Common myeloid progenitor, CD34-positive (primary cell): ENCODE measurements at regions not wholly inside any gene's neighbourhood (a gene's known extent, or its start where the extent isn't known, plus 50 kb on each side); places are given as distances from the start of the nearest gene placed in this dataset.
"Not testable (repeated sequence)": the region's sequence is repeated elsewhere in the genome, so short reads cannot be mapped to it uniquely, and the experiment has no call there.

ENCODE experiments used
- CTCF ChIA-PET: fragments of 350-600 bp; sonication (Branson Sonifier 250); formaldehyde crosslinking; loops from one replicate; lab custom pipeline; 2021; ENCODE audit warnings: antibody characterized with exemption; lab: Charles Lee
- POLR2A ChIA-PET: fragments of 350-600 bp; sonication (Branson Sonifier 250); formaldehyde crosslinking; loops from one replicate; lab custom pipeline; 2021; ENCODE audit warnings: antibody characterized with exemption; lab: Charles Lee
- DNase-seq, 3 donors: peaks; one replicate each; pipeline versions ENCODE4 v3.0.0 to v3.0.0-alpha.2; 2013
- H3K27ac ChIP-seq, 2 experiments: 1 replicate in 1 of 2; 2 replicates in 1 of 2; pipeline ENCODE4 v1.7.0; 2013; ENCODE audit warnings: inconsistent platforms in 2 of 2, low read length in 2 of 2, mild to moderate bottlenecking in 2 of 2, low read depth in 1 of 2, moderate library complexity in 1 of 2; ENCODE audit not compliant: severe bottlenecking in 2 of 2, insufficient read depth in 1 of 2, poor library complexity in 1 of 2
- H3K27me3 ChIP-seq, 5 experiments: replicated peaks in 2 of 5; 1 replicate in 3 of 5; 2 replicates in 2 of 5; pipeline versions ENCODE4 v1.6.1 to v1.7.0; 2013; ENCODE audit warnings: low read length in 4 of 5, mild to moderate bottlenecking in 2 of 5, moderate library complexity in 2 of 5, inconsistent platforms in 1 of 5; ENCODE audit not compliant: insufficient read depth in 5 of 5, control insufficient read depth in 4 of 5
- H3K36me3 ChIP-seq, 4 experiments: 1 replicate in 2 of 4; 2 replicates in 2 of 4; pipeline versions ENCODE4 v1.6.1 to v1.7.0; 2013; ENCODE audit warnings: low read length in 3 of 4, control low read depth in 1 of 4, mild to moderate bottlenecking in 1 of 4; ENCODE audit not compliant: control insufficient read depth in 4 of 4, insufficient read depth in 4 of 4
- H3K4me1 ChIP-seq, 4 experiments: 1 replicate in 3 of 4; 2 replicates in 1 of 4; pipeline versions ENCODE4 v1.6.1 to v1.7.1; 2013; ENCODE audit warnings: low read length in 3 of 4, mild to moderate bottlenecking in 3 of 4, control low read depth in 1 of 4, inconsistent platforms in 1 of 4, moderate library complexity in 1 of 4; ENCODE audit not compliant: control insufficient read depth in 4 of 4, insufficient read depth in 4 of 4; ENCODE audit errors: control extremely low read depth in 1 of 4
- H3K4me3 ChIP-seq, 7 experiments: 1 replicate in 4 of 7; 2 replicates in 3 of 7; pipeline versions ENCODE4 v1.5.1 to v1.7.0; 2013; ENCODE audit warnings: mild to moderate bottlenecking in 7 of 7, low read length in 6 of 7, moderate library complexity in 6 of 7, inconsistent platforms in 2 of 7, low read depth in 2 of 7, control low read depth in 1 of 7; ENCODE audit not compliant: insufficient read depth in 4 of 7, control insufficient read depth in 1 of 7; ENCODE audit errors: extremely low read depth in 1 of 7
- H3K9me3 ChIP-seq, 5 experiments: 1 replicate in 4 of 5; 2 replicates in 1 of 5; pipeline versions ENCODE4 v1.6.1 to v1.7.1; 2013; ENCODE audit warnings: low read length in 4 of 5, mild to moderate bottlenecking in 2 of 5, inconsistent platforms in 1 of 5, low read depth in 1 of 5, moderate library complexity in 1 of 5; ENCODE audit not compliant: control insufficient read depth in 4 of 5, insufficient read depth in 2 of 5; ENCODE audit errors: control extremely low read depth in 1 of 5
- WGBS: methylation state at CpG from one replicate; pipeline ENCODE4 v1.1.5; 2013; ENCODE audit not compliant: insufficient coverage; 5-methylcytosine and 5-hydroxymethylcytosine counted together

DNA sequence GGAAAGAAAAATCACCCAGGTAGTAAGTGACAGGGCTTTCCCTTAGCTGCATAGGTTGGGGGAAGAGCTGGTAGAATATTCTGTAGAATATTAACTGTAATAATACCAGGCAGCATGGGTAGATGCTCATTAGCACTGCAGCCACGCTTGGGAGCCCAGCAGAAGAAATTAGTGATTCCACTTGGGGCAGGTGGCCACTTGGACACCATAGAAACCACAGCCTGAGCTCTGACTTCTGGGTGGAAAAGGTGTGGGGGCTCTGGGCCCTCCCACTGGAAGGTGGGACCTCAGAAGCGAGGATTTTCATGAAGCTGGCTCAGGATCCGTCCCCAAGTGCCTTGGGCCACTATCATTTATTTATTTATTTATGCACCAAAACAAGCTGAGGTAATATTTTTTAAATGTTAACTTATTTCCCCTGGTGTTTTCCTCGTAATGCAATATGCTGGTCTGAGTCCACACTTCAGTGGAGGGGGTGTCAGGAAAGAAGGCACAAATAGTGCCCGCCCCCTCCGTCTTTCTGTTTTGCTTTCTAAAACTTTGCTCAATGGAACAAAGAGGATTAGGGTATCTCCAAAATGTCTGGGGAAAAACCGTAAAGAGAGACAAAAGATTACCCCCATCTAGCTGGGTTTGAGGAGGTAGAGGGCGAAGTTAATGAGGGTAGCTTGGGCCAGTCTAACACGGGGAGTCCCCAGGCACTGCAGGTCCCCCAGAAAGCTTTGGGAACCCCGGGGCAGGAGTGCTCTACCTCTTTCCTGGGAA is 75.2 kb upstream of the GADD45A start:
- DNase-seq, result no peak
- ChIA-PET POLR2A (no interaction called here), CTCF (interaction anchor here (1.4 to 1.6 kb wide), 2 partner anchors 16 to 151 kb away, joined by 3 read pairs; no protein-coding TSS in a partner anchor)
- H3K27ac ChIP-seq, result no peak overlapping the region
- no peak overlapping the region for H3K4me3 ChIP-seq
- peaks cover 0 to 3% (median 0%) of the 10 kb centered on the region in 4 experiments for H3K4me1 ChIP-seq
- no peaks in the 10 kb centered on the region for H3K36me3 ChIP-seq
- no peaks in the 10 kb centered on the region for H3K27me3 ChIP-seq
- 100% methylated on average over 8 of the region's 10 CpGs for WGBS
- no peaks in the 10 kb centered on the region for H3K9me3 ChIP-seq

DNA sequence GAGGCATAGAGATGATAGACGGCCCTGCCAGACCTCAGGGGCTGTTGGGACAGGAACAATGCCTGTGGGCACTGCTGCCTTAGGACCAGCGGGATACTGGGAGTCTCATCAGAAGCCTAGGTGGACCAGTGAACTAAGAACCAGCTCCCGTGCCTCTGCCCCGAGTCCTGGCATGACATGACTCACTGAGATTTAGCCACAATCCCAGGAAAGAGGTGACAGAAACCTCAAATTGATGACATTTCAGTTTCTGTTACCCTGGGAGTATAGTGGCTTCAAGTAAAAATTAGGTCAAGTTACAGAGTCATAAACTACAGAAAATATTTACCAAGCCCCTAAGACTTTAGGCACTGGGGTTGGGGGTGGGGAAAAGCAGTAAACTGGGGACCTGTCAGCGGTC is 74.6 kb upstream of the GADD45A start:
- Histone ChIP-seq H3K27me3 (no peaks in the 10 kb centered on the region), H3K27ac (no peak overlapping the region), H3K4me1 (peaks cover 0 to 3% (median 0%) of the 10 kb centered on the region in 4 experiments), H3K9me3 (no peaks in the 10 kb centered on the region), H3K36me3 (no peaks in the 10 kb centered on the region), H3K4me3 (no peak overlapping the region)
- no peak for DNase-seq
- POLR2A ChIA-PET, result no interaction called here
- CTCF ChIA-PET, result interaction anchor here (1.6 kb wide), 1 partner anchor 150 kb away, joined by 3 read pairs; no protein-coding TSS in a partner anchor
- 90% methylated on average over 5 of the region's 5 CpGs for WGBS

DNA sequence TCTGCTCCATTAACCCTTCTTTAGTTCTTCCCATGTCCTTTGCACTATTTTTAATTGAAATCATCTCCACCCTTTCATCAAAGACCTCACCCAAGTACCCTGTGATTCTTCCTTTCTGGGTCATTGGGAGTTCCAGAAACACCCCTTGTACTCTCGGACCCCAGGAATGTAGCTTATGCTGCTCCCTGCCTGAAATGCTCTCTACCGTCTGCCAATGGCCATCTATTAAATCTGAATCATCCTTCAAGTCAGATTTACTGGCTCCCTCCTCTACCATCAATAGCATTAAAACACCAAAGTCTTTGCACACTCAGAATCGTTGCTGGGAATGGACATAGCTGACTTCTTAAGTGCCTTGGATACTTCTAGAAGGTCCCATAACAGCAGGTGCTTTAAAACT is 73.2 kb upstream of the GADD45A start:
- Histone ChIP-seq H3K9me3 (no peaks in the 10 kb centered on the region), H3K27ac (no peak overlapping the region), H3K36me3 (no peaks in the 10 kb centered on the region), H3K4me3 (no peak overlapping the region), H3K4me1 (peaks cover 0 to 3% (median 0%) of the 10 kb centered on the region in 4 experiments), H3K27me3 (no peaks in the 10 kb centered on the region)
- no peak for DNase-seq
- CTCF ChIA-PET, result no interaction called here
- POLR2A ChIA-PET, result no interaction called here
- 100% methylated on average over 1 of the region's 3 CpGs for WGBS

DNA sequence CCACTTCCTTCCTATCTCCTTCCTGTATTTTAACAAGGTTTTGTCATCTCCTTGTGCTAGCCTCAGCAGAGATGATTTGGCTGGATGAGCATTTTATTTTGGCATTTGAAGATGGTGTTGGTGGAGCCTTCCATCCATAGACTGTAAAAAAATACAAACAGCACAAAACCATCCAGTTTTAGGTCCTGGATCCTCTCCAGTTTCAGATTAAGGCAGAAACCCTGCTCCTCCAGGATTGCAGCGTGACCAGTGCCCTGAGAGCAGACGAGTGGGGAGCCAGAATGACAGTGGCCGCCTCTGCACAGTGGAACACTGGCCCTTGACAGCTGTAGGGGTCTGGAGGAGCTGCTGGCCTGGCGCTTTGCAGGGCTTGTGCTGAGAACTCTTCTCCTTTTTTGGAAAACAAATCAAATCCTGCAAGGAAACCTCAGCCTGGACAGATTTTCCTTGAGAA is 72.2 kb upstream of the GADD45A start:
- H3K27me3 ChIP-seq, result no peaks in the 10 kb centered on the region
- H3K9me3 ChIP-seq, result no peaks in the 10 kb centered on the region
- H3K36me3 ChIP-seq, result no peaks in the 10 kb centered on the region
- CTCF ChIA-PET, result no interaction called here
- POLR2A ChIA-PET, result no interaction called here
- WGBS, result 100% methylated on average over 2 of the region's 4 CpGs
- no peak for DNase-seq
- H3K27ac ChIP-seq, result no peak overlapping the region
- H3K4me3 ChIP-seq, result no peak overlapping the region
- peaks cover 0 to 3% (median 0%) of the 10 kb centered on the region in 4 experiments for H3K4me1 ChIP-seq

DNA sequence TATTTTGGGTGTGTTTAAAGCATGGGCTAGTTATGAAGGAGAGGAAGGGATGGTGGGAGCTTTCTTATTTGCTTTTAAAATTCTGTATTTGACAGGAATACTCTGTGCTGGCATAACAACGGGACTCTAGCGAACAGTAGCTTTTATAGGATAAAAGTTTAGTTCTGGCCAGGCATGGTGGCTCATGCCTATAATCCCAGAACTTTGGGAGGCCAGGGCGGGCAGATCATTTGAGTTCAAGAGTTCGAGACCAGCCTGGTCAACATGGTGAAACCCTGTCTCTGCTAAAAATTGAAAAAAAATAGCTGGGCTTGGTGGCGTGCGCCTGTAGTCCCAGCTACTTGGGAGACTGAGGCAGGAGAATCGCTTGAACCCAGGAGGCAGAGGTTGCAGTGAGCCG is 71.5 kb upstream of the GADD45A start:
- H3K4me1 ChIP-seq, H3K4me3 ChIP-seq, H3K36me3 ChIP-seq, H3K27ac ChIP-seq, POLR2A ChIA-PET, H3K9me3 ChIP-seq, DNase-seq, H3K27me3 ChIP-seq: not testable (repeated sequence)
- CTCF ChIA-PET, result interaction anchor here (0.7 kb wide), 1 partner anchor 92 kb away, joined by 3 read pairs; no protein-coding TSS in a partner anchor
- WGBS, result 96% methylated on average over 8 of the region's 8 CpGs

DNA sequence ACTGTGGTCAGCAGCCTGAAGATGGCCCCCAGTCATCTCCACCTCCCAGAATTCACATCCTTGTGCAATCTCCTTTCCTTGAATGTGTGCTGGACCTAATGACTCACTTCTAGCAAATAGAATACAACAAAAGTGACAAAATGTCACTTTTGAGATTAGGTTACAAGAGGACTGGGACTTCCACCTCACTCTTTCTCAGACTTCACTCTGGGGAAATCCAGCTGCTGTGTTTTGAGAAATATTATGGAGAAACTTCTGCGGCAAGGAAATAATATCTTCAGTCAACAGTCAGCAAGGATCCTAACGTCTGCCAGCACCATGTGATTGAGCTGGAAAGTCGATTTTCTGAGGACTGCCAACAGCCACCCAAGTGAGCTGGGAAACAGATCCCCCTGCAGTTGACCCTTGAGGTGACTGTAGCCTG is 70.5 kb upstream of the GADD45A start:
- H3K4me3 ChIP-seq, result no peak overlapping the region
- POLR2A ChIA-PET, result no interaction called here
- no peaks in the 10 kb centered on the region for H3K9me3 ChIP-seq
- no peak overlapping the region for H3K27ac ChIP-seq
- peaks cover 0 to 3% (median 1%) of the 10 kb centered on the region in 4 experiments for H3K4me1 ChIP-seq
- CTCF ChIA-PET, result interaction anchor here (1.6 kb wide), 1 partner anchor 53 kb away, joined by 4 read pairs; no protein-coding TSS in a partner anchor
- no peaks in the 10 kb centered on the region for H3K36me3 ChIP-seq
- 89% methylated on average over 2 of the region's 3 CpGs for WGBS
- no peak for DNase-seq
- no peaks in the 10 kb centered on the region for H3K27me3 ChIP-seq

DNA sequence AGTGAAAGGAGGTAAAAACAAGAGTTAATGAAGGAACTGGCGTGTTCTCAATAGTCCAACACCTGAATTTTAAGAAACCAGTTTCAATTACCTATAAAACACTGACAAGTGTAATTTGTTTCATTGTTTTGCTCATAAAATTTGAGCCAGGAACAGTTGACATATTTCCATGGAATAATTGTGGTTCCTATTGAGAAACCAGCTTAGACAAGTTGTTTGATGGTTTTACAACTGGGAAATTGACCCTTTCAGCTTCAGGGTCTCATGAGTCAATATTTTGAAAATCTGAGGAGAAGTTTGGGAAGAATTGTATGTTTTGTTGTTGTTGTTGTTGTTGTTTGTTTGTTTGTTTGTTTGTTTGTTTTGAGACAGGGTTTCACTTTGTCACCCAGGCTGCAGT is 69.1 kb upstream of the GADD45A start:
- H3K4me1 ChIP-seq, result peaks cover 0 to 3% (median 1%) of the 10 kb centered on the region in 4 experiments
- H3K9me3 ChIP-seq, result no peaks in the 10 kb centered on the region
- DNase-seq, result no peak
- H3K27me3 ChIP-seq, result no peaks in the 10 kb centered on the region
- no peak overlapping the region for H3K27ac ChIP-seq
- H3K36me3 ChIP-seq, result no peaks in the 10 kb centered on the region
- no peak overlapping the region for H3K4me3 ChIP-seq
- ChIA-PET POLR2A (interaction anchor here (0.6 kb wide), 1 partner anchor 19 kb away, joined by 6 read pairs; no protein-coding TSS in a partner anchor), CTCF (interaction anchor here (1.3 kb wide), 1 partner anchor 81 kb away, joined by 3 read pairs; no protein-coding TSS in a partner anchor)
- no CpG with 5 or more reads among the region's 1 CpG for WGBS
